ENCODE measurements at regions not wholly inside any gene's neighbourhood (a gene's known extent, or its start where the extent isn't known, plus 50 kb on each side); places are given as distances from the start of the nearest gene placed in this dataset.

GRCh38 chr10:123570898-123571515 lies 95.1 kb upstream of the GPR26 start:
- no peak overlapping the region for H3K4me3 ChIP-seq
- no peaks in the 10 kb centered on the region for H3K9me3 ChIP-seq
- H3K27ac ChIP-seq: no peak overlapping the region
- intact Hi-C loops (cut with DNase I): no loop called here
- no peak for TF ChIP-seq CTCF (IDR thresholded peaks at IDR 0.05)
- ATAC-seq (no peak), DNase-seq (no peak)
- no peaks in the 10 kb centered on the region for H3K4me1 ChIP-seq
- peaks cover 0 to 78% of the 10 kb centered on the region in 2 donors for H3K27me3 ChIP-seq
- H3K36me3 ChIP-seq: no peaks in the 10 kb centered on the region

GRCh38 chr10:123571978-123572377 lies 94.2 kb upstream of the GPR26 start:
- Histone ChIP-seq H3K27me3 (peaks cover 0 to 68% of the 10 kb centered on the region in 2 donors), H3K36me3 (no peaks in the 10 kb centered on the region), H3K4me1 (no peaks in the 10 kb centered on the region), H3K4me3 (no peak overlapping the region), H3K9me3 (no peaks in the 10 kb centered on the region), H3K27ac (no peak overlapping the region)
- no peak for DNase-seq
- ATAC-seq: no peak
- TF ChIP-seq CTCF (IDR thresholded peaks at IDR 0.05): no peak
- intact Hi-C loops (cut with DNase I): no loop called here

GRCh38 chr10:123573236-123574108 lies 92.7 kb upstream of the GPR26 start:
- no peaks in the 10 kb centered on the region for H3K4me1 ChIP-seq
- DNase-seq (peak in 2 of 4 donors; percentile 11 to 84), ATAC-seq (peak; percentile 95)
- no peaks in the 10 kb centered on the region for H3K36me3 ChIP-seq
- intact Hi-C loops (cut with DNase I): no loop called here
- TF ChIP-seq CTCF (IDR thresholded peaks at IDR 0.05): peak; percentile 18 to 59
- H3K27me3 ChIP-seq: peaks cover 0 to 57% of the 10 kb centered on the region in 2 donors
- H3K27ac ChIP-seq: no peak overlapping the region
- no peak overlapping the region for H3K4me3 ChIP-seq
- no peaks in the 10 kb centered on the region for H3K9me3 ChIP-seq

- H3K4me3 ChIP-seq: no peak overlapping the region
Measured at GRCh38 chr10:123574109-123574698, 92.0 kb upstream of the GPR26 start.

More at GRCh38 chr10:123574109-123574698, 92.0 kb upstream of the GPR26 start:
- no peaks in the 10 kb centered on the region for H3K36me3 ChIP-seq
- peaks cover 0 to 53% of the 10 kb centered on the region in 2 donors for H3K27me3 ChIP-seq
- H3K9me3 ChIP-seq: no peaks in the 10 kb centered on the region
- intact Hi-C loops (cut with DNase I): no loop called here
- no peak overlapping the region for H3K27ac ChIP-seq
- no peak for DNase-seq
- no peak for TF ChIP-seq CTCF (IDR thresholded peaks at IDR 0.05)
- ATAC-seq: no peak
- H3K4me1 ChIP-seq: no peaks in the 10 kb centered on the region

Data from left lung (tissue), 4 donors.